NCI-H524 treated with DMSO at 0.1 percent for 48 hours (cell line): ENCODE measurements at regions not wholly inside any gene's neighbourhood (a gene's known extent, or its start where the extent isn't known, plus 50 kb on each side); places are given as distances from the start of the nearest gene placed in this dataset.

Experiments
- DNase-seq: peaks from one replicate; lab custom pipeline; 2025; lab: John Stamatoyannopoulos, UW

DNA sequence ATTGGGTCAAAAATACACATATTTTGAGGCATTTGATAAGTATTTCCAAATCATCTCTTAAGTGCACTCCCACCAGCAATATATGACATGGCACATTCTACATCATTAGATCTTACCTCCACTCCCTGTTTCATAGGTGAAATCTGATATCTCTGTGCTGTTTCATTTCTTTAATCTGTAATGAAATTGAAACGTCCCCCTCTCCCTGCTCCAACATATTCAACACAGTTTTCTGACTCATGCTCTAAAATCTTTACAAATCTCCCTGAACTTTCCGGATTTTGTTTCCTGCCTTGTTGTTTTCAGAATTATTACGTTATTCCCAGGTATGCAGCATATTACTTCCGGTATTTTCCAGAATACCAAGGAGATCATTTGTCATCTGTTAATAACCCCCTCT is 66.1 kb upstream of the AKT3 start:
- no peak for DNase-seq

- DNase-seq: no peak
These were observed 62.3 kb upstream of the AKT3 start for GRCh38 chr1:243912347-243912746.

DNA sequence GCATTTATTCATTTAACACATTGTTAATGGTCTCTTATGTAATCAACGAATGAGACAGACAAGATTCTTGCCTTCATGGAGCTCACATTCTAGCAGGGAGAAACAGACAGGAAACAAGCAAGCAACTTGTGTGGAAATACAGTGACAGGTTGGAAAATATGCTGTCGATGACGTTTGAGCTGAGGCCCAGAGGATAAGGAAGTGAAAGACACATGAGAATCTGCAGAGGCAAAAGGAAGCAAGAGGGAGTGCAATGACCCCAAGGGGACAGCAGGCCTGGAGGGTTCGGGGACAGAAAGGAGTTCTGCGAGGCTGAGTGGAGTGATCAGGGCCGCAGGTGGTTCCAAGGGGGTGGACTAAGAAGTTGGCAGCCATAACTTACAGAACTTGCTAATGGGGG is 60.6 kb upstream of the AKT3 start:
- DNase-seq: no peak

DNA sequence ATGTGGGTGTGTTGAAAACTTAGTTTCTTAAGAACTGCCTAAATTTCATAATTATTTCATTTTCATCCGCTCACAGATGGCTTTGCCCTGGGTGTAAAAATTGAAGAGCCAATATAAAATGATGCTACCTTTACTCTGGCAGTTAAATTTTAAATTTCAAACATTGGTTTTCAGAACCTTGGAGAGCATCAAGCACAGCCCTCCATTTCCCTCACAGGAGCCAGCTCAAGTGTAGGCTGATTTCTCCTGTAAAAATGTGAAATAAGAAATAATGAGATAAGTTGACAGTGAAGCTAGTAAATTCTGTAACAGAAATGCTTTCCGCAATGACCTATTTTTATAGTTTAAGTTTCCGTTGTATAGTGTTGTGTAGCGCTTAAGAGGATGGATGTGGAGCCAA is 53.9 kb upstream of the AKT3 start:
- DNase-seq: no peak

GRCh38 chr1:243903041-243903440 is 53.0 kb upstream of the AKT3 start:
- no peak for DNase-seq

- no peak for DNase-seq
These were observed 52.1 kb upstream of the AKT3 start for GRCh38 chr1:243902100-243902499.
